Neuronal stem cell (in vitro differentiated cells): ENCODE measurements at regions not wholly inside any gene's neighbourhood (a gene's known extent, or its start where the extent isn't known, plus 50 kb on each side); places are given as distances from the start of the nearest gene placed in this dataset.

Source experiments
- DNase-seq: peaks from one replicate; pipeline ENCODE4 v3.0.0-alpha.2; 2013; ENCODE audit warnings: low spot score
- H2AFZ ChIP-seq: one replicate; pipeline ENCODE4 v1.6.1; 2013; ENCODE audit warnings: mild to moderate bottlenecking, low read length, inconsistent platforms
- H2AK5ac ChIP-seq: 2 replicates; pipeline ENCODE4 v1.6.1; 2013; ENCODE audit warnings: low read depth, mild to moderate bottlenecking, inconsistent platforms, low read length, moderate library complexity, mixed read lengths
- H2BK120ac ChIP-seq: 2 replicates; pipeline ENCODE4 v1.6.1; 2013; ENCODE audit warnings: low read depth, mild to moderate bottlenecking, inconsistent platforms, low read length, moderate library complexity, mixed read lengths
- H2BK12ac ChIP-seq: one replicate; pipeline ENCODE4 v1.6.1; 2013; ENCODE audit warnings: low read length, inconsistent platforms
- H2BK15ac ChIP-seq: 2 replicates; pipeline ENCODE4 v1.6.1; 2013; ENCODE audit warnings: mild to moderate bottlenecking, low read length, inconsistent platforms, mixed read lengths
- H2BK5ac ChIP-seq: one replicate; pipeline ENCODE4 v1.6.1; 2013; ENCODE audit warnings: inconsistent platforms, mild to moderate bottlenecking, low read length, moderate library complexity
- H3K14ac ChIP-seq: one replicate; pipeline ENCODE4 v1.6.1; 2013; ENCODE audit warnings: low read length, inconsistent platforms
- H3K18ac ChIP-seq: 2 replicates; pipeline ENCODE4 v1.6.1; 2013; ENCODE audit warnings: low read length, inconsistent platforms
- H3K23ac ChIP-seq: 2 replicates; pipeline ENCODE4 v1.6.1; 2013; ENCODE audit warnings: low read depth, mild to moderate bottlenecking, mixed read lengths, low read length, inconsistent platforms; ENCODE audit not compliant: poor library complexity
- H3K27ac ChIP-seq: replicated peaks from 3 replicates; pipeline ENCODE4 v1.5.1; 2013; ENCODE audit warnings: low read length, inconsistent platforms
- H3K27me3 ChIP-seq, 3 experiments: 2 replicates each; pipeline ENCODE4 v1.6.1; 2013; ENCODE audit warnings: low read length in 3 of 3, mild to moderate bottlenecking in 2 of 3, inconsistent platforms in 1 of 3, low read depth in 1 of 3, mixed read lengths in 1 of 3, moderate library complexity in 1 of 3; ENCODE audit not compliant: control insufficient read depth in 3 of 3, insufficient read depth in 3 of 3
- H3K36me3 ChIP-seq, 2 donors: replicated peaks in 1 of 2; 2 replicates each; pipeline ENCODE4 v1.6.1; 2013; ENCODE audit warnings: low read length in 2 of 2; ENCODE audit not compliant: control insufficient read depth in 2 of 2, insufficient read depth in 2 of 2
- H3K4ac ChIP-seq: 2 replicates; pipeline ENCODE4 v1.6.1; 2013; ENCODE audit warnings: inconsistent platforms, mild to moderate bottlenecking, low read length, moderate library complexity
- H3K4me1 ChIP-seq, 2 donors: 1 replicate in 1 of 2; 2 replicates in 1 of 2; pipeline ENCODE4 v1.6.1; 2013; ENCODE audit warnings: low read length in 2 of 2, low read depth in 1 of 2; ENCODE audit not compliant: control insufficient read depth in 2 of 2, insufficient read depth in 1 of 2
- H3K4me2 ChIP-seq: one replicate; pipeline ENCODE4 v1.6.1; 2013; ENCODE audit warnings: mild to moderate bottlenecking, low read length, inconsistent platforms; ENCODE audit not compliant: insufficient read depth, poor library complexity, severe bottlenecking
- H3K4me3 ChIP-seq, 2 donors: 2 replicates each; pipeline ENCODE4 v1.5.1; 2013; ENCODE audit warnings: low read length in 2 of 2, mild to moderate bottlenecking in 2 of 2, inconsistent platforms in 1 of 2, moderate library complexity in 1 of 2
- H3K79me1 ChIP-seq: one replicate; pipeline ENCODE4 v1.6.1; 2013; ENCODE audit warnings: low read depth, mild to moderate bottlenecking, inconsistent platforms, low read length, moderate library complexity
- H3K9ac ChIP-seq: one replicate; pipeline ENCODE4 v1.6.1; 2013; ENCODE audit warnings: mild to moderate bottlenecking, low read depth, low read length, inconsistent platforms; ENCODE audit not compliant: poor library complexity
- H3K9me3 ChIP-seq, 2 donors: replicated peaks in 1 of 2; 2 replicates each; pipeline versions ENCODE3 to v1.6.1; 2013; ENCODE audit warnings: low read length in 2 of 2, mild to moderate bottlenecking in 2 of 2, inconsistent platforms in 1 of 2, low read depth in 1 of 2, mixed read lengths in 1 of 2, moderate library complexity in 1 of 2; ENCODE audit not compliant: control insufficient read depth in 2 of 2, insufficient read depth in 1 of 2
- H4K8ac ChIP-seq: one replicate; pipeline ENCODE4 v1.6.1; 2013; ENCODE audit warnings: low read depth, mild to moderate bottlenecking, inconsistent platforms, low read length, moderate library complexity
- H4K91ac ChIP-seq: one replicate; pipeline ENCODE4 v1.6.1; 2013; ENCODE audit warnings: low read length, low read depth, mild to moderate bottlenecking, inconsistent platforms; ENCODE audit not compliant: poor library complexity
- WGBS, 2 donors: extraction: QIAGEN DNeasy Blood & Tissue Kit; methylation state at CpG; one replicate each; pipeline ENCODE4 v1.1.7; 2013; ENCODE audit warnings: missing lambda C conversion rate in 2 of 2, mixed read lengths in 1 of 2; ENCODE audit not compliant: insufficient read length in 2 of 2, insufficient replicate concordance in 1 of 2; ENCODE audit errors: extremely low coverage in 2 of 2; 5-methylcytosine and 5-hydroxymethylcytosine counted together

DNA sequence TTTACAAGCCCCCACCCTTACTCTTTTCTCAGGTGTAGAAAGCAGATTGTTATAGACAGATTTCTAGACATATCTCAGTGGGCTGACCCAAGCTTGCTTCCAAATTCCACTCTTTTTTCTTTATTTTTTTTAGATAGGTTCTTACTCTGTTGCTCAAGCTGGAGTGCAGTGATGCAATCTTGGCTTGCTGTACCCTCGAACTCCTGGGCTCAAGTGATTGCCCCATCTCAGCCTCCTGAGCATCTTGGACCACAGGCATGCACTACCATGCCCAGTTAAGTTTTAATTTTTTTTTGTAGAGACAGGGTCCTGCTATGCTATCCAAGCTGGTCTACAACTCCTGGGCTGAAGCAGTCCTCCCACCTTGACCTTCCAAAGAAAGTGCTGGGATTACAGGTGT lies 53.5 kb upstream of the ADAMTS9 start:
- no peaks in the 10 kb centered on the region for H3K79me1 ChIP-seq
- H3K18ac ChIP-seq, result no peak overlapping the region
- no peak for DNase-seq
- H3K4ac ChIP-seq, result no peak overlapping the region
- H3K9ac ChIP-seq, result no peak overlapping the region
- H2BK120ac ChIP-seq, result no peak overlapping the region
- H3K23ac ChIP-seq, result no peak overlapping the region
- H3K4me3 ChIP-seq, result no peak overlapping the region
- H2BK5ac ChIP-seq, result no peak overlapping the region
- no peak overlapping the region for H4K91ac ChIP-seq
- H2AFZ ChIP-seq, result no peak overlapping the region
- no peak overlapping the region for H2AK5ac ChIP-seq
- no peak overlapping the region for H3K14ac ChIP-seq
- H3K36me3 ChIP-seq, result no peaks in the 10 kb centered on the region
- H4K8ac ChIP-seq, result no peak overlapping the region
- no peaks in the 10 kb centered on the region for H3K9me3 ChIP-seq
- H3K4me1 ChIP-seq, result peaks cover 1 to 10% of the 10 kb centered on the region in 2 donors
- H3K27me3 ChIP-seq, result no peaks in the 10 kb centered on the region
- no peak overlapping the region for H2BK12ac ChIP-seq
- no peak overlapping the region for H3K27ac ChIP-seq
- no peak overlapping the region for H2BK15ac ChIP-seq
- H3K4me2 ChIP-seq, result no peak overlapping the region
- no CpG with 5 or more reads among the region's 1 CpG for WGBS, 2 donors

DNA sequence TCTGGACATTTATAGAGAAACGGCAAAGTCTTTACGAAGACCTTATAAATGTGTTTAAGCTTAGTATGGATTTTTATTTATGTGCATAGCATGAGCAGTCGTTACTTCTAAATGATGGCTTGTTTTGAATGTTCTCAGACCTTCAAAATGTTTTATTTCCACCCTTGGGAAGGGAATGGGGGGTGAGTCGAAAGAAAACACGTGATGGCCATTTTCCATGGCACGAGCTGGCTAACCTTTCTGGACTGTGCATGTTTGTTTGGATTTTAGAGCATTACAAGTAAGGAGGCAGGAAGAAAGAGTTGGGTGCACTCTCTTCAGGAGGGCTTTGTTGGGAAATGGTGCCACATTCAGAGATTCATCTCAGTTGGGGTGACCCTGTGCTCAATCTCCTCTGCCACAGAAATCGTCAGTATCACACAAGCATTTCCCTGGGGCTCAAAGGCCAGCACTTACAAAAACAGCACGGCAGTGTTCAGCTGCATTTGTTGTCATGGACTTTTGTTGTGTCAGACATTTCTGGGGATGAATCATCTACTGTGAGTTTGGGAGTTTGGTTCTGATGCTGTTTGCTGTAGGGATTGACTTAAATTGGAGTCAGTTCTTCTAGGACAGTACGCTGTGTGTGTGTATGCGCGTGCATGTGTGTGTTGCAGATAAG lies 52.3 kb upstream of the ADAMTS9 start:
- Histone ChIP-seq H2AK5ac (no peak overlapping the region), H3K4me3 (no peak overlapping the region), H4K8ac (no peak overlapping the region), H3K27me3 (no peaks in the 10 kb centered on the region), H4K91ac (no peak overlapping the region), H2AFZ (peak overlapping the region; percentile 73), H3K4me2 (no peak overlapping the region), H3K27ac (no peak overlapping the region), H3K18ac (no peak overlapping the region), H3K36me3 (no peaks in the 10 kb centered on the region), H3K79me1 (no peaks in the 10 kb centered on the region), H3K4me1 (peaks cover 1 to 10% of the 10 kb centered on the region in 2 donors), H3K4ac (no peak overlapping the region), H3K23ac (no peak overlapping the region), H2BK12ac (no peak overlapping the region), H3K9ac (no peak overlapping the region), H2BK120ac (no peak overlapping the region), H3K14ac (no peak overlapping the region), H2BK5ac (no peak overlapping the region), H3K9me3 (no peaks in the 10 kb centered on the region), H2BK15ac (no peak overlapping the region)
- DNase-seq, result no peak
- WGBS, 2 donors, result no CpG with 5 or more reads among the region's 11 CpGs
